ENCODE measurements at regions not wholly inside any gene's neighbourhood (a gene's known extent, or its start where the extent isn't known, plus 50 kb on each side); places are given as distances from the start of the nearest gene placed in this dataset.

DNA sequence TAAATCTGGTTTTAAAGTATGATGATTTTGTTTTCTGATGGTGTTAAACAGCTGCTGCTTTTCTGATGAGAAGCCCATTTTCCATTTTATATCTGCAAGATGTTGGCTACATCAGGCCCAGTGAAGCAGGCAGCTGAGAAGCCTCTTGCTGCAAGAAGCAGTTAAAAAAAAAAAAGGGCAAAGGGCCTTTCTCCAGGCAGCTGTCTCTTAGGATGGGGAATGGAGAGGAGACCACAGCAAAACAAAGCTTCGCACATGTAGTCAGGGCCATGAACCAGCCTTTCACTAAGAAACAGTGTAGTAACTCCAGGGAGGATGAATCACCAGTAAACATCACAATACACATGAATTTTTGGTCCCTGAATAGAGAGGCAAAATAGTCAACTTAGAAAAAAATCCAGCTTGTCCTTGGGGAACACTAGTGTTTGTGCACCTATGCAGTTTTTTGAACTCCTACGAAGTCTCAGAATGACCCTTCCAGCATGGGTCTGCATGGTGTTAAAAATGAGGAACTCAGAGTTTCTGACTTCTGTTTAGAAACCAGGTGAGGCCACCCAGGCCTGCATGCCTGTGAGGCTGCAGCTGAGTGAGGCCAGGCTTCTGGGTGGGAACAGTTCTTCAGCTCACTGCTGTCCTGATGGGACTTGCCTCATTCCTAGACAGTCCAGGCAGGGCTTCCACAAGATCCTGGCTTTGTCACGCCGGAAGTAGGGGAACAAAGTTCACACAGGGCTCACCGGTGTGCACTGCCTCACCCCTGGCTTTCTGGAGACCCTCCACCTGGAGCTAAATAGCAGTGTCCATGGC is 518.7 kb downstream of the MCTP2 start:
- DNase-seq (ENCODE audit: low read depth in 2 of 2), result no peak

DNA sequence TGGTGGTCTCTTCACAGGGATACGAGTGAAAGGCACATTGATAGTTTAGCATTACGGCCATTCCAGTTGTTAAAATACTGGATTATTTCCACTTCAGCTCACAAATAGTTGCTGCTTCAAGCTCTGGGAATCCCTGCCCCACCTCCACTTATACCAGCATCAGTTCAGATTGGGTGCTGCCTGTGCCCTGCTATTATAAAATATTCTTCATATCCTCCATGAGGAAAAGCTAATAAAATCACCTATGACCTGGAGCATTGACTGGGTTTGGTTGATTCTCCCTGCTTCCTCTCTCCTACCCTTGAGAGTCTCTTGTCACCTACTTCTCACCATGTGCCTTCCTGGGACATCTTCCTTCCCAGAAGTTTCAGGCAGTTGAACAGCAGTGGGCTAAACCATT is 529.0 kb downstream of the MCTP2 start:
- DNase-seq (ENCODE audit: low read depth in 2 of 2), result no peak

DNA sequence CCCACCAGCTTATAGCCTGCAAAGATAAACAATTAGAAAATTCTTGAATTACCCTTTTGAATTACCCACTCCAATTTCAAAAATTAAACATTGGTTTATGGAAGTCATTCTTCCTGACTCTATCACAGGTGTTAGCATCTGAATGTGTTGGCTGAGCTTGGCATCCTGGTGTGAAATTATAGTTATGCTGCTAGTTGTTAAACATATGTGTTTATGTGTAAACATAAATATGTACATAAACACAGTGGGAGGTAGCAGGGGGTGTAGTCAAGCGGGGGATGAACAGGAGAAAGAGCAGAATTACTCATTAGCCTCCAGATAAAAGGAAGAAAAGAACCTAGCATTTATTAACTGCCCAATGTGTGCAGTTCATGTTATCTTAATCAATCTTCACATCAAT is 530.2 kb downstream of the MCTP2 start:
- no peak for DNase-seq (ENCODE audit: low read depth in 2 of 2)

DNA sequence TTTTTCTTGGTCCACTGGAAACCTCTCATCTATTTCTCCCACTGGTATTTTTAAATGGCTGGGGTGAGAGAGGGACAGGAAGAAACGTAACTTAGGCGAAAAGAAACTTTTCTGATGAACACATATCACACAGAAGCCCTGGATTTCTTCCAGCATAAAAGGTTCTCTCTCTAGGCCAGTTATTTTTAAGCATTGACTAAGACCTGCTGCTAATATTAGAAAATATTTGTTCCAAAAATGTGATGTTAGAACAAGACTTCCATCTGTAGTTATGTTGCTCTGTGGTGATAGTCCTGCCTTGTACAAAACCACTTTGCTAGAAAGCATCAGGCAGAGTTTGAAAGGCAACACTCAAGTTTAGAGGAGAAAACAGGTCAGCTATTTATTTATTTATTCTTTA is 537.7 kb downstream of the MCTP2 start:
- no peak for DNase-seq (ENCODE audit: low read depth in 2 of 2)

DNA sequence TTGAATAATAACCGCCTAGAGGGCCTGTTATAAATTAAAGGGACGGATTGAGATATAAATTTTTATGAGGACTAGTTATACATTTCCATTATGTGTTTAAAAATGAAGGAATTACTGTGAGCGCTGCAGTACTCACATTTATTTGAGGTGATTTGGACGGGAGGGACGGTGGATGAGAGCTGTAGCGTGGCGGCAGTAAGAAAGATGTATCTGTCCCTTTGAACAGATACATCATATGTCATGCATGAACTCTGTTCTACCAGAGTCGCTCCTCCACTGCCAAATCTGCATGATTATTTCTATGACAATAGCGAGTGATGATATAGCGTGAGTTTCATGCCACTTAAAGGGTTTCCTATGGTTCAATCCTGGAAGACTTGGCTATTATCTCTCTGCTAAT is 538.8 kb downstream of the MCTP2 start:
- DNase-seq (ENCODE audit: low read depth in 2 of 2), result no peak

DNA sequence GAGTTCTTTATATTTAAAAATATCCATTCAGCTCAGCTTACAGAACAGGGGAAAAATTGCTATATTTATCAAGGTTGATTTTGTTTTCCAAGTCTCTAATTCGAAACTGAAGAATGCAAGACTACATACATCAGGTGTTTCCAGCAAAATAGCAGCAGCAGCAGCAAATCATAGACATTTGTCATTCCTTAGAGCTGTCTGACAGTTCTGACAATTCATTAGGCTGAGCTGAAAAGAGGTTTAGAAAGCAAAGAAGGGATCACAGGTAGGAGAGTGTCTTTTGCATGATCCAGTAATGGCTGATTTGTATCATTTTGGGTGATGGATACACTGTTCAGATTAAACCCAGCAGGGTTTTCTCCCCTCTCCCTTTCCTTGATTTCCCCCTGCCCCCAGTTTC is 545.7 kb downstream of the MCTP2 start:
- no peak for DNase-seq (ENCODE audit: low read depth in 2 of 2)

DNA sequence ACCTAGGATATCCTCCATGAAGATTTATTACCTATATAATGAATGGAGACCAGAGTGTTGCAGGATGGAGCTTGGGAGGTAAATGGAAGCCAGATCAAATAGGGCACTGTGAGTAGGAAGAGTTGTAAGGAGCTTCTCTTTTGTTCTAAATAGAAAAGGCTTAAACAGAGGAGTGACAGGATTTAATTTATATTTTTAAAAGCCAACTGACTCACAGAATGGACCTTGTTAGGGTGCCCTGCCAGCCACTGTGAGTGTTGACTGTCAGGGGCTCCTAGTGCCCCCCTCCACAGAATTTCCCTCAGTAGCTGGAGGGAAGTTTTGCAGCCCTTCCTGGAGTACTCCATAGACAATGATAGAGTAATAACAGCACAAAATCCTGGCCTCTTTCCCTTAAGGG is 547.5 kb downstream of the MCTP2 start:
- DNase-seq (ENCODE audit: low read depth in 2 of 2), result no peak

DNA sequence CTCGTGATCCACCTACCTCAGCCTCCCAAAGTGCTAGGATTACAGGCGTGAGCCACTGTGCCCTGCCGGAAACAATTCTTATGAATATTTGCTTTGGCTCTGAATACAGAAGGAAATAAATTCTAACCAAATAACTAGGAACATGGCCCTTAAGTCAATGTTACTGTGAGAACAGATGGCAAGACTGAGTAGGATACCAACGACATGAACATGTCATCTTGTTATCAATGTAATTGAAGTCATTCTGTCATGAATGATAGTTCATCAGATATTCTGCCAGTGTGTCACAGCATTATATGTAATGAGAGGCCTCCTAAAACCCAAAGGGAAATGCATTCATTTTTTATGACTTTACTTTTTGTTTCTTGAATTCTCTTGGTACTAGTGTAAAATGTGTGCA is 548.8 kb downstream of the MCTP2 start:
- DNase-seq (ENCODE audit: low read depth in 2 of 2), result no peak

DNA sequence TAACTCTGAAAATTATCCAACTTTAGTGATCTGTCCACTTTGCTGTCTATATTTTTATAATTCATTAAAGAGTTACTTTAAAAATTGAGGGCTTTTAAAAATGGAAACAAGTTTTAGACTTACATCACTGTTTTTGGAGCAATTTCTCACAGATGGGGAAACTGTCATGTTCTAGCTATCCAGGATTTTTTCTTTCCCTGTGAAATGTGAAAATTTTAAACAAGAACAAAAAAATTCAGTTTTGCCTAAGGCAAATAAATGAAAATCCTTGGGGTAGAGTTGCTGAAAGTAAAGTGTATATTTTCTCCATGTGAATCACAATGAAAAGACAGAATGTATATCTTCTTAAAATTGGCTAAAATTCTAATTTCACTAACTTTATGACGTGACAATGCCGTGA is 553.7 kb downstream of the MCTP2 start:
- DNase-seq (ENCODE audit: low read depth in 2 of 2), result no peak

DNA sequence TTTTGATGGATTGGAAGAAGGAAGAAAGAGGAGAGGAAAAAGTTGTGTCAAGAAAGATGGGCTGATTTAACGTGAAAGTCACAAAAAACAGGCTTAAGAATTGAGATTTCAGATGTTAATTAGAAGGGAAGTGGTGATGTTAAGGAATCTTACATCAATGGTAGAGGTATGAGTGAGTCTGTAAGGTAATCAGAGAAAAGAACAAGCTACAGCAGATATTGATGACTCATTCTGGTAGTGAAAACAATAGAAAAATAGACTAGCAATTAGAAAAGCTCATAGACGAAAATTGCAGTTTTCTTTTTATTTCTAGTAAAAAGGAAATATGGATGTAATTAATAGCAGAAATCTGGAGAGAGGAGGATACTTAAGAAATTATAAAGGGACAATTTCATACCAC is 559.6 kb downstream of the MCTP2 start:
- DNase-seq (ENCODE audit: low read depth in 2 of 2), result no peak

DNA sequence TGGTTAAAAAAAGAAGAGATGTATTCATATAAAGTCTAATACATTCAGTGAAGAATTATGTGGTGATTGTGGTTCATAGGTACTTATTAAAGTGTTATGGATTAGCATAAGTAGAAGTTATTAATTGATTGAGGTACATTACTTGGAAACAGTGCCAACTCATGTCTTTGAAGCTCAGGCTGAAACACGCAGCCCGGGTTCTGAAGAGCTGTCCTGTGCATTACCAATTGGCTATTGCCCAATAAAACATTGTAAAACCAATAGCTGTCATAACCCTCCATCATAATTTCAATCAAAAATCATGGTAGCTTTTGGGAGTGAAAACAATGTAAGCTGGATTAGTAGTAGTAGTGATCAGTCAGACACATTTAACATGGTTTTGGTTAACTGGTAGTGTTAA is 560.1 kb downstream of the MCTP2 start:
- DNase-seq (ENCODE audit: low read depth in 2 of 2), result no peak

DNA sequence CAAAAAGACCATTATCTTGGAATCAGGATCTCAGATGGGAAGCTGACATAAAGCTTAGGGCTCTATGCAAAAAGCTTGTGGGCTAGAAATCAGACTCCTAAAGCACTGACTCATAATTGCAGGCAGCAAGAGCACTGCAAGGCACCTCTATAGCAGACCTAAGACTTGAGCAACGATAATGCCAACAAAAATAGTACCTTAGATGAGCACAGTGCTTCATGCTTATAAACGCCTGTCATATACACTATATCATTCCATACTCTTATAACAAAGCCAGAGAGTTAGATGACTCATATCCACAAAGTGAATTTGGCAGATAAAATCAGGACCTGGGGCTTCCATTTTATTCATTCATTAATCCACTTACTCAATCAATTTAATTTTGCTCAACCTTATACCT is 560.8 kb downstream of the MCTP2 start:
- no peak for DNase-seq (ENCODE audit: low read depth in 2 of 2)

DNA sequence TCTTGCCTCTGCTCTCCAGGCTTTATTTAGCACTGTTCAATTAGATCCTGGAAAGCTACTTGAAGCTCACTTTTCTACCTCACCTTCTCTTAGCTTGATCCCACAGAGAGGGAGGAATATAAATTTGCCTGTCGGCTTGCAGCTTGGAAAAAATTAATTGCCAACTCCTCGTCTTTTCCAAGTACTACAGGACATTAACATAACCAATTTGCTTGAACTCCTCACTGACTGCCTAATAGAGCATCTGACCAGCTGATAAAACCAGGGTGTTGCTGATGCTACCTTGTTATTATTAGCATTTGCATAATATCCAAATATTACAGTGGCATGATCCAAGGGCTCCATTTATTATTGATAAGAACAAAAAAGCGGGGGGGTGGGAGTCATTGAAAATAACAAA is 561.8 kb downstream of the MCTP2 start:
- no peak for DNase-seq (ENCODE audit: low read depth in 2 of 2)

DNA sequence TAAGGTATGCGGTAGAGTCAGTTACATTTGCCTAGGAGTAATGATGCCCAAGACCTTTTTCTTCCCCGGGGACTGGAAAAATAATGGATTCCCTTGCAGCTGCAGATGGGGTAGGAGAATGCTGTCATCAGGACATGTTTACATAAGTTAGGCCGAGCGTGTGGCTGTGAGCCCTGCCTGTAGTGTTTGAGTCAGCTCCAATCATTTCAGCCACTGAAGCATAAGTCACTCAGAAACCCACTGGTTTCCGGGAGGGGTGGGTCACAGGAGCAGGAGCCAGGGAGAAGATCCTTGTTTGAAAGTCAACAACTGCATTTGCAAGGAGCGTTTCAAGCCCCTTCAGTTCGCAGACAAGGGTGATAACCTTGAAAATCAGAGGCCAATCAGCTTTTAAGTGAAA is 562.3 kb downstream of the MCTP2 start:
- no peak for DNase-seq (ENCODE audit: low read depth in 2 of 2)

DNA sequence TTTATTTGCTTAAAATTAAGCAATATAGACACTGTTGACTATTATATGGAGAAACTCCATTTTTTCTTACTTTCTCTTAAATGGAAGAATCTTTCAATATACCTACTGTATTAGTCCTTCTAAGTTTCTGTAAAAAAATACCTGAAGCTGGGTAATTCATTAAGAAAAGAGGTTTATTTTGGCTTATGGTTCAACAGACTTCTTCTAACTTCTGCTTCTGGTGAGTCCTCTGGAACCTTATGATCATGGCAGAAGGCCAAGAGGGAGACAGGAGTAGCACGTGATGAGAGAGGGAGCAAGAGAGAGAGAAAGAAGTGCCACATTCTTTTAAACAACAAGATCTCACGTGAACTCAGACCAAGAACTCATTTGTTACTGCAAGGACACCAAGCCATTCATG is 573.3 kb downstream of the MCTP2 start:
- DNase-seq (ENCODE audit: low read depth in 2 of 2), result no peak

DNA sequence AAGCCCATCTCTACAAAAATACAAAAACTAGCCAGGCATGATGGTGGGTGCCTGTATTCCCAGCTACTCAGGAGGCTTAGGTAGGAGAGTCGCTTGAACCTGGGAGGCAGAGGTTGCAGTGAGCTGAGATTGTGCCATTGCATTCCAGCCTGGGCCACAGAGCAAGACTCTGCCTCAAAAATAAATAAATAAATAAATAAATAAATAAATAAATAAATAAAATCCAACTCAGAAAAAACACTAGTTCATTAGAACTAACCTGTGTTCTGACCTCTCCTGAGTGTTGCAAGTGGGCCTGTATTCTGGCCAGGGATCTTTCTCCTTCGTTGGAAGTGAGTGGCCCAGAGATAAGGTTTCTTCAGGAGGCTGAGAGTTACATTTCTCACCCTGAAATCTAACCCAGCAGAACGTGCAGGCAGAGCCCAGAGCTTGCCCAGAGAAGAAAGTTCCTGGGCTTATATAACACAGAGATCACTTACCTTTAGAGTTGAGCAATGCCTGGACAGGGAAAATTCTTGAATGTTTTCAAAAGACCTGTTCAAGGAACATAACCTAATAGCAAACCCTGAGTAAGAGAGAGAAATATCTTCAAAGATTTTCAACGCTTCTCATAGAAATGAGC is 583.9 kb downstream of the MCTP2 start:
- no peak for DNase-seq (ENCODE audit: low read depth in 2 of 2)

DNA sequence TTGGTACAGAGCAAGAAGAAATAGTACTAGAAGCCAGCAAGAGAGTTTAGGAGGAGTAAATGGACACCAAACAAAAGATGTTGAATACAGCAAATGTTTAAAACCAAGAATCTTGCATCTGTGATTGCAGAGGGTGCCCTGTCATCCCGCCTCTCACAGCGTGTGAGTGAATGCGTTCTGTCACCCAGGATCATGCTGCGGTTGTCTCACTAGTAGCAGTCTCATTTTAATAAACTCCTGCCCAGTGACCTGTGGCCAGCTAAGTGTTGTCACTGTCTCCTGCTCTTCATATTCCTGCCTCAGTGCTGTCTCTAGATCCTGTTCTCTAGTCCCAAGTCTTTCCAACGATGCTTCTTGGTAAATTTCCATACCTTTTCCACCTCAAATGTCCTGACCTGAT is 584.6 kb downstream of the MCTP2 start:
- DNase-seq (ENCODE audit: low read depth in 2 of 2), result no peak

DNA sequence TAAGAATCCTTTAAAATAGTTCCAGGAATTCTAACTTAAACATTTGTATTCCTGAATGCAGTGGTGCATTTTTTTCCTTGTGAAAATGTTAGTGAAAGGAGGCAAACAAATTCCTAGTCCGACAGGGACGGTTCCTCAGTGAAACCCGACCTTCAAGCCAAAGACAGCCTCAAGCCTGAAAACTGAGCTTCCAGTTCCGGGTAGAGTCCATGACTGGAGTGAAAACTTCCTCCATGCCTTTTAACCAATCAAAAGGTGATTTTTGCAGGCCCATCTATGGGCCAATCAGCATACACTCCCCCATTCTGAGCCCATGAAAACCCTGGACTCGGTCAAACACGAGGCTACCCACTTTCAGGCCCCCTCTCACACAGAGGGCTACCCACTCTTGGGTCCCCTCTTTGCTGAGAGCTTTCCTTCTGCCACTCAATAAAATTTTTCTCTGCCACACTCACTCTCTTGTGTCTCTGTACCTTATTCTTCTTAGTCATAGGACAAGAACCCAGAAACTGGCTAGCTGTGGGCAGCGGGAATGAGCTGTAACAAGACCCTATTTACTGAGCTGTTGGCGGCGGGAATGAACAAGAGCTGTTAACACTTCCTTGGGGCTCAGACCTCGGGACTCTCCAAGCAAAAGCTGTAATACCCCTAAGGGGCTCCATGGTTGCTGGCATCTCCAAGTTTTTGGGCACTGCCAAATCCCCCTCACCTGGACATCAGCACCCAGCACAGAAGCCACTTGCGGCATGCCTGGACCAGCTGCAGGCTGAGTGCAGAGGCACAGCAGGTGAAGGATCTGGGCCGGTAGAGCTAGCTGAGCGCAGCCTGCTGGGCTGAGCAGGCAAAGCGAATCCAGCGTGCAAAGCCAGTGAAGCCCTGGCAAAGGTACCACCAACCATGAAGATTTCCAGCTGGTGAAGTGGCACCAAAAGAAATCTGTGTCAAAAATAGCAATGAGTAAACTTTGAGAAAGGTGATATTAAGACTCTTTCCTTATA is 598.8 kb downstream of the MCTP2 start:
- DNase-seq (ENCODE audit: low read depth in 2 of 2), result no peak

DNA sequence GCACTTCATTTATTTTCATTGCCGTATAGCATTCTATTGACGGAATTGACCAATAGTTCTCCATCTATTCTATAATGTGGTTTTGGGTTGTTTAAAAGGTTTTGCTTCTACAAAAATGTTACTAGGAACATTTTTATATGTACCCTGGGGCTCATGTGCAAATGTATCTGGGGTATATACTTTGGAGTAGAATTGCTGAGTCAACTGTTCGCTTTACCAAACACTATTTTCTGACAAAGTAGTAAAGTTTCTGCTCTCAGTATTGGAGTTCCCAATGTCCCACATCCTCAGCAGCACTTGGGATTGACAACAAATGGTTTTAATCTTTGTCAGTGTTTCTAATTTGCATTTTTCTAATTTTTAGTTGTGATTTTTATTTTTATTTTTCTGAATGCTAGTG is 602.6 kb downstream of the MCTP2 start:
- DNase-seq (ENCODE audit: low read depth in 2 of 2), result no peak

DNA sequence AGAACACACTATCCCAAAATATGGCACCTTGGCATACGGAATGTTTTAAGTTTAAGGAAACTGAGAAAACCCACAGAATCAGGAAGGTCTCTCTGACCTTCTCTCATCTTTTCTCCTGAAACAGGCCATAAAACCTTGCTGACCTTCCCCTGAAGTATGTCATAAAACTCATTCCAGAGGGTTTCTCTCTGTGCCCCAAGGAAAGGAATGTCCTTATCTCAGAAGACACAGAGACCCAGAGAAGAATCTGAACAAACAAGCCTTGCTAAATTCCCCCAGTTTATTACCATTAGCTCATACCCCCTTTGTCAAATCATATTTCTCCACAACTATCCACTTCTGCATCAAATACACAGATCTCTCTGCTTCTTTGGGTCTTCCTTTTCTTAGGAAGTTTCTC is 603.1 kb downstream of the MCTP2 start:
- no peak for DNase-seq (ENCODE audit: low read depth in 2 of 2)

DNA sequence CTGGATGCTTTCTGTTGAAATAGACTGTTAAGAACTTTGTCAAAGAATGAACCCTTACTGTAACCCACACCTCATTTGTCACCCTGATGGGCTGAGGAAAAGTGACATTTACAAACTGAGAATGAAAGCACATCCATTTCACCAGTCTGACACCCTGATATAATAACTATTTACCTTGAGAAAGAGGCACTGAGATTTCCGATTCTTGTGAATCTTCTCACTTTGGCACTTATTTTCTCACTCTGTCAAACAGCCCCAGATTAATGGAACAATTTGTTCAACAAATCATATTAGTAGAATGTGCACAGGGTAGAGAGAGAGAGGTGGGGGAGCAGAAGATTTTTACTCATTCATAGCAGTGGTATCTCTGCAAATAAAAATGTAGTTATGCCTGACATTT is 606.9 kb downstream of the MCTP2 start:
- DNase-seq (ENCODE audit: low read depth in 2 of 2), result no peak
